Epithelial cell of proximal tubule (primary cell): ENCODE measurements at regions not wholly inside any gene's neighbourhood (a gene's known extent, or its start where the extent isn't known, plus 50 kb on each side); places are given as distances from the start of the nearest gene placed in this dataset.

Source experiments
- DNase-seq: peaks from one replicate; pipeline ENCODE4 v3.0.0-alpha.2; 2011; ENCODE audit warnings: low read depth
- H3K4me3 ChIP-seq: 2 replicates; pipeline ENCODE4 v1.5.1; 2011; ENCODE audit warnings: low read depth, mild to moderate bottlenecking, low read length
- CTCF ChIP-seq: conservative IDR thresholded peaks from 2 replicates; pipeline ENCODE4 v1.5.1; 2012; ENCODE audit warnings: low read depth, mild to moderate bottlenecking, low read length

GRCh38 chr1:67586596-67586995 lies 98.4 kb upstream of the GADD45A start:
- DNase-seq, result no peak
- no peak for TF ChIP-seq CTCF
- H3K4me3 ChIP-seq, result no peak overlapping the region

- no peak for TF ChIP-seq CTCF
- H3K4me3 ChIP-seq, result no peak overlapping the region
- DNase-seq, result no peak
These were observed 96.7 kb upstream of the GADD45A start for GRCh38 chr1:67588178-67588855.

GRCh38 chr1:67589519-67590233 lies 95.3 kb upstream of the GADD45A start:
- TF ChIP-seq CTCF, result no peak
- no peak for DNase-seq
- H3K4me3 ChIP-seq, result no peak overlapping the region

- TF ChIP-seq CTCF, result no peak
- no peak overlapping the region for H3K4me3 ChIP-seq
- no peak for DNase-seq
These were observed 94.7 kb upstream of the GADD45A start for GRCh38 chr1:67590329-67590728.

GRCh38 chr1:67594764-67595163 lies 90.2 kb upstream of the GADD45A start:
- DNase-seq, result no peak
- no peak overlapping the region for H3K4me3 ChIP-seq
- TF ChIP-seq CTCF, result no peak

GRCh38 chr1:67596674-67597073 lies 88.3 kb upstream of the GADD45A start:
- no peak for TF ChIP-seq CTCF
- no peak overlapping the region for H3K4me3 ChIP-seq
- DNase-seq, result no peak

- TF ChIP-seq CTCF, result no peak
- DNase-seq, result no peak
- no peak overlapping the region for H3K4me3 ChIP-seq
These were observed 87.7 kb upstream of the GADD45A start for GRCh38 chr1:67597336-67597735.
